ENCODE measurements at regions not wholly inside any gene's neighbourhood (a gene's known extent, or its start where the extent isn't known, plus 50 kb on each side); places are given as distances from the start of the nearest gene placed in this dataset.
"Not testable (repeated sequence)": the region's sequence is repeated elsewhere in the genome, so short reads cannot be mapped to it uniquely, and the experiment has no call there.

GRCh38 chr2:87326754-87327153 lies 305.1 kb upstream of the PLGLB1 start:
- DNase-seq (ENCODE audit: low read depth in 1 of 2, low spot score in 1 of 2); H3K27me3 ChIP-seq (ENCODE audit: insufficient read depth, poor library complexity, severe bottlenecking); H3K4me3 ChIP-seq (replicated peaks; ENCODE audit: insufficient read depth, low read length); H3K27ac ChIP-seq (replicated peaks): not testable (repeated sequence)

GRCh38 chr2:87327648-87328371 lies 306.2 kb upstream of the PLGLB1 start:
- H3K4me3 ChIP-seq (replicated peaks; ENCODE audit: insufficient read depth, low read length); DNase-seq (ENCODE audit: low read depth in 1 of 2, low spot score in 1 of 2); H3K27me3 ChIP-seq (ENCODE audit: insufficient read depth, poor library complexity, severe bottlenecking); H3K27ac ChIP-seq (replicated peaks): not testable (repeated sequence)

GRCh38 chr2:87329529-87329928 lies 307.9 kb upstream of the PLGLB1 start:
- H3K27me3 ChIP-seq (ENCODE audit: insufficient read depth, poor library complexity, severe bottlenecking); H3K4me3 ChIP-seq (replicated peaks; ENCODE audit: insufficient read depth, low read length); H3K27ac ChIP-seq (replicated peaks); DNase-seq (ENCODE audit: low read depth in 1 of 2, low spot score in 1 of 2): not testable (repeated sequence)

GRCh38 chr2:87330486-87330885 lies 308.8 kb upstream of the PLGLB1 start:
- H3K4me3 ChIP-seq (replicated peaks; ENCODE audit: insufficient read depth, low read length); DNase-seq (ENCODE audit: low read depth in 1 of 2, low spot score in 1 of 2); H3K27me3 ChIP-seq (ENCODE audit: insufficient read depth, poor library complexity, severe bottlenecking); H3K27ac ChIP-seq (replicated peaks): not testable (repeated sequence)

GRCh38 chr2:87331940-87332583 lies 310.4 kb upstream of the PLGLB1 start:
- not testable (repeated sequence) for H3K4me3 ChIP-seq (replicated peaks; ENCODE audit: insufficient read depth, low read length); H3K27ac ChIP-seq (replicated peaks); DNase-seq (ENCODE audit: low read depth in 1 of 2, low spot score in 1 of 2); H3K27me3 ChIP-seq (ENCODE audit: insufficient read depth, poor library complexity, severe bottlenecking)

- H3K27ac ChIP-seq (replicated peaks); H3K27me3 ChIP-seq (ENCODE audit: insufficient read depth, poor library complexity, severe bottlenecking); H3K4me3 ChIP-seq (replicated peaks; ENCODE audit: insufficient read depth, low read length); DNase-seq (ENCODE audit: low read depth in 1 of 2, low spot score in 1 of 2): not testable (repeated sequence)
Measured at GRCh38 chr2:87334888-87335287, 313.2 kb upstream of the PLGLB1 start.

- DNase-seq (ENCODE audit: low read depth in 1 of 2, low spot score in 1 of 2); H3K27me3 ChIP-seq (ENCODE audit: insufficient read depth, poor library complexity, severe bottlenecking); H3K27ac ChIP-seq (replicated peaks); H3K4me3 ChIP-seq (replicated peaks; ENCODE audit: insufficient read depth, low read length): not testable (repeated sequence)
Measured at GRCh38 chr2:87338998-87339397, 317.4 kb upstream of the PLGLB1 start.

- peak in 1 of 2 experiments; percentile 56 for DNase-seq (ENCODE audit: low read depth in 1 of 2, low spot score in 1 of 2)
- H3K4me3 ChIP-seq (replicated peaks; ENCODE audit: insufficient read depth, low read length); H3K27ac ChIP-seq (replicated peaks); H3K27me3 ChIP-seq (ENCODE audit: insufficient read depth, poor library complexity, severe bottlenecking): not testable (repeated sequence)
Measured at GRCh38 chr2:87341601-87342014, 320.0 kb upstream of the PLGLB1 start.

GRCh38 chr2:87342175-87342574 lies 320.5 kb upstream of the PLGLB1 start:
- not testable (repeated sequence) for H3K4me3 ChIP-seq (replicated peaks; ENCODE audit: insufficient read depth, low read length); H3K27me3 ChIP-seq (ENCODE audit: insufficient read depth, poor library complexity, severe bottlenecking); H3K27ac ChIP-seq (replicated peaks); DNase-seq (ENCODE audit: low read depth in 1 of 2, low spot score in 1 of 2)

GRCh38 chr2:87343347-87343746 lies 321.7 kb upstream of the PLGLB1 start:
- not testable (repeated sequence) for DNase-seq (ENCODE audit: low read depth in 1 of 2, low spot score in 1 of 2); H3K4me3 ChIP-seq (replicated peaks; ENCODE audit: insufficient read depth, low read length); H3K27me3 ChIP-seq (ENCODE audit: insufficient read depth, poor library complexity, severe bottlenecking); H3K27ac ChIP-seq (replicated peaks)

- DNase-seq (ENCODE audit: low read depth in 1 of 2, low spot score in 1 of 2); H3K27ac ChIP-seq (replicated peaks); H3K27me3 ChIP-seq (ENCODE audit: insufficient read depth, poor library complexity, severe bottlenecking); H3K4me3 ChIP-seq (replicated peaks; ENCODE audit: insufficient read depth, low read length): not testable (repeated sequence)
Measured at GRCh38 chr2:87345283-87345682, 323.6 kb upstream of the PLGLB1 start.

- DNase-seq (ENCODE audit: low read depth in 1 of 2, low spot score in 1 of 2); H3K27me3 ChIP-seq (ENCODE audit: insufficient read depth, poor library complexity, severe bottlenecking); H3K27ac ChIP-seq (replicated peaks); H3K4me3 ChIP-seq (replicated peaks; ENCODE audit: insufficient read depth, low read length): not testable (repeated sequence)
Measured at GRCh38 chr2:87348556-87348955, 326.9 kb upstream of the PLGLB1 start.

GRCh38 chr2:87349006-87349405 lies 327.4 kb upstream of the PLGLB1 start:
- H3K27ac ChIP-seq (replicated peaks); H3K4me3 ChIP-seq (replicated peaks; ENCODE audit: insufficient read depth, low read length); DNase-seq (ENCODE audit: low read depth in 1 of 2, low spot score in 1 of 2); H3K27me3 ChIP-seq (ENCODE audit: insufficient read depth, poor library complexity, severe bottlenecking): not testable (repeated sequence)

- H3K4me3 ChIP-seq (replicated peaks; ENCODE audit: insufficient read depth, low read length); DNase-seq (ENCODE audit: low read depth in 1 of 2, low spot score in 1 of 2); H3K27ac ChIP-seq (replicated peaks); H3K27me3 ChIP-seq (ENCODE audit: insufficient read depth, poor library complexity, severe bottlenecking): not testable (repeated sequence)
Measured at GRCh38 chr2:87352178-87352934, 330.7 kb upstream of the PLGLB1 start.

- not testable (repeated sequence) for H3K27me3 ChIP-seq (ENCODE audit: insufficient read depth, poor library complexity, severe bottlenecking); DNase-seq (ENCODE audit: low read depth in 1 of 2, low spot score in 1 of 2); H3K4me3 ChIP-seq (replicated peaks; ENCODE audit: insufficient read depth, low read length); H3K27ac ChIP-seq (replicated peaks)
Measured at GRCh38 chr2:87353408-87353807, 331.8 kb upstream of the PLGLB1 start.
